ENCODE measurements at regions not wholly inside any gene's neighbourhood (a gene's known extent, or its start where the extent isn't known, plus 50 kb on each side); places are given as distances from the start of the nearest gene placed in this dataset.

DNA sequence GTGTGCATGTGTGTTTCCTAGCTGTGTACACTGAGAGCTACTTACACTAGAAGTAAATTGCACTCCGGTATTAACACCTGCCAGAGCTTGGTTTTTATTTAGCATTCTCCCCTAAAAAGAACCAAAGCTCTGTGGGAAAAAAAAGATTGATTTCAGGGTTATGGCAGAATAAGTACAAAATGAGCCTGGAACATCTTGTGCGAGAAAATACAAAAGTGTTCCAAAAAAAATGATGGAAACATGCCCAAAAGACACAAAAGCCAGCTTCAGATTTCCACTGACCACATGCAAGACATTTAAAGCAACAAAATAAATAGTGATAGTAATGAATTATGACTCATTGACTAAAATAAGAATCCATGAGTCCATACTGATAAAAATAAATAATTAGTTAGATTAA is 188.3 kb downstream of the GXYLT1 start:
- Histone ChIP-seq H3K4me3 (peak overlapping the region; percentile 54), H3K27me3 (replicated peaks; ENCODE audit: insufficient read depth) (no peaks in the 10 kb centered on the region), H3K9me3 (no peaks in the 10 kb centered on the region), H3K27ac (peak overlapping the region; percentile 57 to 73), H3K4me1 (ENCODE audit: control insufficient read depth in 1 of 2, low read depth in 2 of 2) (peaks cover 13 to 22% of the 10 kb centered on the region in 2 donors), H3K36me3 (no peaks in the 10 kb centered on the region)
- DNase-seq (ENCODE audit: low spot score) (no peak), ATAC-seq (ENCODE audit: insufficient number of reproducible peaks, low FRiP score, low read depth) (no peak)
- TF ChIP-seq, protein P1, sequence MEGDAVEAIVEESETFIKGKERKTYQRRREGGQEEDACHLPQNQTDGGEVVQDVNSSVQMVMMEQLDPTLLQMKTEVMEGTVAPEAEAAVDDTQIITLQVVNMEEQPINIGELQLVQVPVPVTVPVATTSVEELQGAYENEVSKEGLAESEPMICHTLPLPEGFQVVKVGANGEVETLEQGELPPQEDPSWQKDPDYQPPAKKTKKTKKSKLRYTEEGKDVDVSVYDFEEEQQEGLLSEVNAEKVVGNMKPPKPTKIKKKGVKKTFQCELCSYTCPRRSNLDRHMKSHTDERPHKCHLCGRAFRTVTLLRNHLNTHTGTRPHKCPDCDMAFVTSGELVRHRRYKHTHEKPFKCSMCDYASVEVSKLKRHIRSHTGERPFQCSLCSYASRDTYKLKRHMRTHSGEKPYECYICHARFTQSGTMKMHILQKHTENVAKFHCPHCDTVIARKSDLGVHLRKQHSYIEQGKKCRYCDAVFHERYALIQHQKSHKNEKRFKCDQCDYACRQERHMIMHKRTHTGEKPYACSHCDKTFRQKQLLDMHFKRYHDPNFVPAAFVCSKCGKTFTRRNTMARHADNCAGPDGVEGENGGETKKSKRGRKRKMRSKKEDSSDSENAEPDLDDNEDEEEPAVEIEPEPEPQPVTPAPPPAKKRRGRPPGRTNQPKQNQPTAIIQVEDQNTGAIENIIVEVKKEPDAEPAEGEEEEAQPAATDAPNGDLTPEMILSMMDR (IDR thresholded peaks at IDR 0.05) = no peak

DNA sequence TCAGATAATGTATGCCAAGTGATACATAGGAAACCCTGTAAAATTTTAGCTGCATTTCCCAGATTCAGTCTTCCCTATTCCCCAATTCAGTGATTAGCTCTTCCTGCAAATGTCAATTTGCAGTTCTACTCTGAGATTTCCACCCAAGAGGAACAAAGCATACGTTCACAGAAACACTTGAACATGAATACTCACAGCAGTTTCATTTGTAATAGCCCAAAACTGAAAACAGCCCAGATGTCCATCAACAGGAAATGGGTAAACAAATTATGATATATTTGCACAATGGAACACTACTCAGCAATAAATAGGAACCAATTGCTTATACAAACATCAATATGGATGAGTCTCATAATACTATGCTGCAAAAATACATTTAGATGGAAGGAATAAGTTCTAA is 194.2 kb downstream of the GXYLT1 start:
- no peak overlapping the region for H3K27ac ChIP-seq
- no peaks in the 10 kb centered on the region for H3K27me3 ChIP-seq (replicated peaks; ENCODE audit: insufficient read depth)
- no peaks in the 10 kb centered on the region for H3K36me3 ChIP-seq
- H3K4me3 ChIP-seq = no peak overlapping the region
- no peak for DNase-seq (ENCODE audit: low spot score)
- no peak for ATAC-seq (ENCODE audit: insufficient number of reproducible peaks, low FRiP score, low read depth)
- H3K9me3 ChIP-seq = no peaks in the 10 kb centered on the region
- peaks cover 2 to 5% of the 10 kb centered on the region in 2 donors for H3K4me1 ChIP-seq (ENCODE audit: control insufficient read depth in 1 of 2, low read depth in 2 of 2)
- TF ChIP-seq, protein P1 (IDR thresholded peaks at IDR 0.05) = no peak

DNA sequence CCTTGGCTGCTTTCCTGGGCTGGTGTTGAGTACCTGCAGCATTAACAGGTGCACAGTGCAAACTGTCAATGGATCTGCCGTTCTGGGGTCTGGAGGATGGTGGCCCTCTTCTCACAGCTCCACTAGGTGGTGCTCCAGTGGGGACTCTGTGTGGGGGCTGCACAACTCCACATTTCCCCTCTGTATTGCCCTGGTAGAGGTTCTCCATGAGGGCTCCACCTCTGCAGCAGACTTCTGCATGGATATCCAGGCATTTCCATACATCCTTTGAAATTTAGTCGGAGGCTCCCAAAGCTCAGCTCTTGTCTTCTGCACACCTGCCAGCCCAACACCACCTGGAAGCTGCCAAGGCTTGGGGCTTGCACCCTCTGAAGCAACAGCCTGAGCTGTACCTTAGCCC is 198.6 kb downstream of the GXYLT1 start:
- TF ChIP-seq, protein P1 (IDR thresholded peaks at IDR 0.05) = no peak

DNA sequence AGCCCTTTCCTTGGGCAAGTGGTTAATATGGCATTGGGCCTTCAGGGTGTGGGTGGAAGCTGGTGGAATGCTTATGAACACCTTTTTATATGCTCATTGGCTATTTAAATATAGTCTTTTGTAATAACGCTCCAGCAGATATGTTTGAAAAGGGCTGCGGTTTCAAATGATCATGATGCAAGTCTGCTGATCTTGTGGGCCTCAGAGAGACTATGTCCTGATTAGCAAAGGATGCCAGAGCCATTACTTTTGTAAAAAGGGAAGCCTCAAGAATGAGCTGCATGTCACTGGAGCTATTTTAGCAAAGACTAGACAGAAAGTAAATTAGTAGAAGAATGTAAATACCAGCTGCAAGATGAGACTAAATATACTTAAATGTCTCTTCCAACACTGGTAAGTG is 200.5 kb downstream of the GXYLT1 start:
- Histone ChIP-seq H3K27me3 (replicated peaks; ENCODE audit: insufficient read depth) (no peaks in the 10 kb centered on the region), H3K27ac (no peak overlapping the region), H3K4me3 (no peak overlapping the region), H3K9me3 (no peaks in the 10 kb centered on the region), H3K4me1 (ENCODE audit: control insufficient read depth in 1 of 2, low read depth in 2 of 2) (peaks cover 0 to 3% of the 10 kb centered on the region in 2 donors), H3K36me3 (no peaks in the 10 kb centered on the region)
- TF ChIP-seq, protein P1 (IDR thresholded peaks at IDR 0.05) = no peak
- DNase-seq (ENCODE audit: low spot score) = no peak
- ATAC-seq (ENCODE audit: insufficient number of reproducible peaks, low FRiP score, low read depth) = no peak

More for the DNA sequence above, 198.6 kb downstream of the GXYLT1 start:
- Histone ChIP-seq H3K27me3 (replicated peaks; ENCODE audit: insufficient read depth) (no peaks in the 10 kb centered on the region), H3K36me3 (no peaks in the 10 kb centered on the region), H3K9me3 (no peaks in the 10 kb centered on the region), H3K4me1 (ENCODE audit: control insufficient read depth in 1 of 2, low read depth in 2 of 2) (peaks cover 0 to 3% of the 10 kb centered on the region in 2 donors), H3K27ac (no peak overlapping the region), H3K4me3 (no peak overlapping the region)
- ATAC-seq (ENCODE audit: insufficient number of reproducible peaks, low FRiP score, low read depth) = no peak
- no peak for DNase-seq (ENCODE audit: low spot score)

DNA sequence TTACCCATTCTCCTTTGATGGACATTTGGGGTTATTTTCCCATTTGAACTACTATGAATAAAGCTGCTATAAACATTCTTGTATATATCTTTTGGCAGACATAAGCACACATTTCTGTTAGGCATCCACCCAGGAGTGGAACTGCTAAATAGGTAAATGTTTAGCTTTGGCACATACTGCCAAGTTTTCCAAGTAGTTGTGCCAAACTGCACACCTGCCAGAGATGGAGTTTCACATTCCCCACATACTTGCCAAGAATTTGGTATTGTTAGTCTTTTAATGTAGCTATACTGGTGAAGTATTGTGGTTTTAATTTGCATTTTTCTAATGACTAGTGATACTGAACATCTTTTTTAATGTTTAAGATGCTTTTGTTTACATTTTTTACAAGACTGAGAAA is 201.0 kb downstream of the GXYLT1 start:
- no peak overlapping the region for H3K27ac ChIP-seq
- ATAC-seq (ENCODE audit: insufficient number of reproducible peaks, low FRiP score, low read depth) (no peak), DNase-seq (ENCODE audit: low spot score) (no peak)
- peaks cover 0 to 3% of the 10 kb centered on the region in 2 donors for H3K4me1 ChIP-seq (ENCODE audit: control insufficient read depth in 1 of 2, low read depth in 2 of 2)
- no peak overlapping the region for H3K4me3 ChIP-seq
- TF ChIP-seq, protein P1 (IDR thresholded peaks at IDR 0.05) = no peak
- H3K36me3 ChIP-seq = no peaks in the 10 kb centered on the region
- no peaks in the 10 kb centered on the region for H3K27me3 ChIP-seq (replicated peaks; ENCODE audit: insufficient read depth)
- no peaks in the 10 kb centered on the region for H3K9me3 ChIP-seq
